NB4 (cell line): ENCODE measurements at regions not wholly inside any gene's neighbourhood (a gene's known extent, or its start where the extent isn't known, plus 50 kb on each side); places are given as distances from the start of the nearest gene placed in this dataset.
"Not testable (repeated sequence)": the region's sequence is repeated elsewhere in the genome, so short reads cannot be mapped to it uniquely, and the experiment has no call there.

Source experiments
- DNase-seq: peaks from one replicate; pipeline ENCODE4 v3.0.0; 2010; ENCODE audit warnings: low read depth
- H3K4me3 ChIP-seq: one replicate; pipeline ENCODE4 v1.5.1; 2011; ENCODE audit warnings: mild to moderate bottlenecking, low read depth, low read length, moderate library complexity
- CTCF ChIP-seq: IDR thresholded peaks from one replicate; pipeline ENCODE4 v1.5.1; 2012; ENCODE audit warnings: low read depth, low read length
- MAX ChIP-seq: IDR thresholded peaks from 2 replicates; pipeline ENCODE4 v1.6.1; 2011; ENCODE audit warnings: low read depth, low read length
- MYC ChIP-seq: IDR thresholded peaks from 2 replicates; pipeline ENCODE4 v1.6.1; 2011; ENCODE audit warnings: low read depth, low read length
- POLR2A ChIP-seq: IDR thresholded peaks from 2 replicates; pipeline ENCODE4 v1.6.1; 2011; ENCODE audit warnings: mild to moderate bottlenecking; ENCODE audit not compliant: insufficient read length; ENCODE audit errors: extremely low read depth

GRCh38 chr4:180356766-180357165, 1886.4 kb upstream of the TENM3 start:
- TF ChIP-seq POLR2A (no peak), MYC (no peak), CTCF (no peak), MAX (no peak)
- no peak overlapping the region for H3K4me3 ChIP-seq
- DNase-seq, result no peak

GRCh38 chr4:180360113-180360512, 1883.1 kb upstream of the TENM3 start:
- not testable (repeated sequence) for DNase-seq, H3K4me3 ChIP-seq

- DNase-seq, result peak; percentile 3
- TF ChIP-seq MYC, result no peak
- no peak for TF ChIP-seq CTCF
- no peak for TF ChIP-seq POLR2A
- no peak for TF ChIP-seq MAX
- H3K4me3 ChIP-seq, result no peak overlapping the region
Observed at GRCh38 chr4:180363815-180364214, 1879.4 kb upstream of the TENM3 start.

- TF ChIP-seq MAX (no peak), POLR2A (no peak), MYC (no peak), CTCF (no peak)
- no peak overlapping the region for H3K4me3 ChIP-seq
- no peak for DNase-seq
Observed at GRCh38 chr4:180372691-180373090, 1870.5 kb upstream of the TENM3 start.

DNA sequence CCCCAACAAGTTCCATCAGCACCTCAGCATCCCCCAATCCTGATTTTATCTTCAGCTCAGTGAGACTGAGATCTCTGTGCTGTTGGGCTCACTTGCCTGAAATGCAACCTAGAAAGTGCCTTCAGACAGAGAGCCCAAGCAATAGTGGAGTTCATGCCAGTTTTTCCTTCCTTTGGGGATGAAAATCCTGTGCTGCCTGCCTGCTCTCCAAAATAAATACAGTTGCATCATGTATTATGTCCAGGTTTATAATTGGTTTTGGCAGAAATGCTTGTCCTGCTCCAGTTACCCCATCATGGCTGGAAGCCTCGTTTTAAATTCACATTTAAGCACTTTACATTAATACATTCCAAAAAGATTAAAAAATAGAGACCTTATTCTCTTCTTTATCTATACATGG, 1865.5 kb upstream of the TENM3 start:
- no peak for TF ChIP-seq POLR2A
- no peak for TF ChIP-seq MAX
- TF ChIP-seq MYC, result no peak
- no peak for TF ChIP-seq CTCF
- no peak for DNase-seq
- no peak overlapping the region for H3K4me3 ChIP-seq

- no peak for TF ChIP-seq MAX
- TF ChIP-seq POLR2A, result no peak
- no peak for TF ChIP-seq CTCF
- TF ChIP-seq MYC, result no peak
- peak; percentile 6 for DNase-seq
Observed at GRCh38 chr4:180380733-180381132, 1862.5 kb upstream of the TENM3 start.

More at GRCh38 chr4:180380733-180381132, 1862.5 kb upstream of the TENM3 start:
- no peak overlapping the region for H3K4me3 ChIP-seq
